Cardiac fibroblast (primary cell): ENCODE measurements at regions not wholly inside any gene's neighbourhood (a gene's known extent, or its start where the extent isn't known, plus 50 kb on each side); places are given as distances from the start of the nearest gene placed in this dataset.
"Not testable (repeated sequence)": the region's sequence is repeated elsewhere in the genome, so short reads cannot be mapped to it uniquely, and the experiment has no call there.

ENCODE experiments used
- DNase-seq, 2 donors: peaks; one replicate each; pipeline versions ENCODE4 v3.0.0 to v3.0.0-alpha.2; 2010; ENCODE audit warnings: low read depth in 2 of 2
- H3K4me3 ChIP-seq, 2 donors: replicated peaks in 1 of 2; 1 replicate in 1 of 2; 2 replicates in 1 of 2; pipeline ENCODE4 v1.5.1; 2011; ENCODE audit warnings: low read depth in 2 of 2, low read length in 2 of 2, mild to moderate bottlenecking in 2 of 2, moderate library complexity in 1 of 2
- CTCF ChIP-seq: IDR thresholded peaks from one replicate; pipeline ENCODE4 v1.5.1; 2011; ENCODE audit warnings: low read depth, mild to moderate bottlenecking, low read length, inconsistent platforms

GRCh38 chr7:76129366-76129765, 72.3 kb upstream of the SRRM3 start:
- H3K4me3 ChIP-seq, result no peak overlapping the region
- peak; percentile 18 to 61 for DNase-seq
- TF ChIP-seq CTCF, result no peak

GRCh38 chr7:76129836-76130235, 71.9 kb upstream of the SRRM3 start:
- no peak for DNase-seq
- TF ChIP-seq CTCF, result no peak
- H3K4me3 ChIP-seq, result no peak overlapping the region

- DNase-seq, result peak; percentile 73 to 74
- not testable (repeated sequence) for H3K4me3 ChIP-seq
- peak; percentile 51 for TF ChIP-seq CTCF
Observed at GRCh38 chr7:76130661-76131060, 71.0 kb upstream of the SRRM3 start.

- not testable (repeated sequence) for H3K4me3 ChIP-seq, DNase-seq
Observed at GRCh38 chr7:76131887-76132286, 69.8 kb upstream of the SRRM3 start.

- no peak for TF ChIP-seq CTCF
- DNase-seq, result peak in 1 of 2 donors; percentile 13
- H3K4me3 ChIP-seq, result no peak overlapping the region
Observed at GRCh38 chr7:76133164-76133775, 68.4 kb upstream of the SRRM3 start.

GRCh38 chr7:76133839-76134238, 67.9 kb upstream of the SRRM3 start:
- no peak for DNase-seq
- TF ChIP-seq CTCF, result no peak
- no peak overlapping the region for H3K4me3 ChIP-seq

GRCh38 chr7:76135263-76135662, 66.4 kb upstream of the SRRM3 start:
- DNase-seq, result not testable (repeated sequence)

GRCh38 chr7:76138577-76139313, 63.0 kb upstream of the SRRM3 start:
- peak in 1 of 2 donors; percentile 38 for DNase-seq
- not testable (repeated sequence) for H3K4me3 ChIP-seq

More at GRCh38 chr7:76135263-76135662, 66.4 kb upstream of the SRRM3 start:
- not testable (repeated sequence) for H3K4me3 ChIP-seq
